Inflammatory macrophage (primary cell): ENCODE measurements at regions not wholly inside any gene's neighbourhood (a gene's known extent, or its start where the extent isn't known, plus 50 kb on each side); places are given as distances from the start of the nearest gene placed in this dataset.

Experiments used
- DNase-seq, 2 donors: peaks; one replicate each; pipeline ENCODE4 v3.0.0-alpha.2; 2020 to 2022

DNA sequence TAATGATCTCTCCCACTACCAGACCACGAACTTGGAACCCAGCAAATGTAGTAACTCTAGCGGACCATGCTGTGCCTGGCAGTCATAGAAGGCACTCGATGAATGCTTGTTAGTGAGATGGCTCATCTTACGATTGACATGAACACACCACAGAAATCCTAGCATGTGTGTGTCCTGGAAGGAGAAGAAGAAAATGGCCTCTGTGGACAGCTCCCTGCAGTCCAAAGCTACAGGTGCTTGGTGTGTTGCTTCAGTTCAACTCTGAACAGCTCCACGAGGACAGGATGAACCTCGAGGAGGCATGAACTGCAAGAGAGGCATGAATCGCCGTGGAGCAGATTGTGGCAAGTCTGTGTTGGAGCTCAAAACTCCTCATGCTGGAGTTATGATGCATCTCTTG lies 93.5 kb downstream of the KLF6 start:
- no peak for DNase-seq

DNA sequence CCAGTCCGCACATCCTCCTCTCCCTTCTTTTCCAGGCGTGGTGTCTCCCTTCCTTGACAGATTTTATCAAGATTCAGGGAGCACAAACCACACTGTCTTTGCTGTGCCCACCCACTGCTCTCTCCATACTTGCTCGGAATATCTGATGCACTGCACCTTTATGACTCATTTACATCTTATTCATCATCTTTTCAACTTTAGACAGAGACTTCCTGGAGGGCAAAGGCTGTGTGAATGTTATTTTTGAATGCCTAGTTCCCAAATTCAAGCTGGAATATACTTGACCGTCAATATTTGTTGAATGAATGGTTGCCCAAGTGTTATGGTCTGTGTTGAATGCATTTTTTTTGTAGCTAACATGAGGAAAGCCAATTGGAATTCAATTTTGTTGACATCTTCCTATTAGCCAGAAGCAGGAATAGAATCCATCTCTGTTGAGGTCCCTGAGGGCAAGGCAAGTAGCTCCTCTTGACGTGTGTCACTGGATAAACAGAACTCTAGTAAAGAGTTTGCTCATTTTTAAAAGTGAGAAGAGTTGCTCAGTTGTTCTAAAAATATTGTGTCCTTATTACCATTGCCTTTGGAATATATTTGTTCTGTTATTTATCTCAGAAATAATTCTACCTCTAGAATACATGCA lies 95.0 kb downstream of the KLF6 start:
- DNase-seq: no peak

DNA sequence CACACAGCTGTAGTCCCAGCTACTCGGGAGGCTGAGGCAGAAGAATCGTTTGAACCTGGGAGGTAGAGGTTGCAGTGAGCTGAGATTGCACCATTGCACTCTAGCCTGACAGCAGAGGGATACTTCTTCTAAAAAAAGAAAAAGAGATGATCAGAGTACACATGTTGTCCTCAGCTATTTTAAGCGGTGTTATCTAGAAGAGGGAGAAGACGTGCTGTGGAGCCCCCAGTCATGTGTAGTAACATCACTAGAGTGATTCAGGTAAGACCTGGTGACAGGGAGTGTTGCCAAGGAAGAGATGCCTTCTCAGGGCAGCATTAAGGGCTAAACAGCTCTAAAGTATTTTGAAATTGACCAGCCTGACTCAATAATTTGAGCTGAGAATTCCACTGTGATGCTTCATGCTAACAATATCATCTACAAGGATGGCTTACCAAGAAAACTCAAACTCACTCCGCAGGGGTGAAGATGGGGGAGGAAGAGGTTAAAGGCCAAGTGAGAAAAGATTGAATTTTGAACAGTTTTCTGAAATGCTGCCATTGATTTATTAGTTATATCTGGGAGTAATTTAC lies 97.4 kb downstream of the KLF6 start:
- DNase-seq: no peak

DNA sequence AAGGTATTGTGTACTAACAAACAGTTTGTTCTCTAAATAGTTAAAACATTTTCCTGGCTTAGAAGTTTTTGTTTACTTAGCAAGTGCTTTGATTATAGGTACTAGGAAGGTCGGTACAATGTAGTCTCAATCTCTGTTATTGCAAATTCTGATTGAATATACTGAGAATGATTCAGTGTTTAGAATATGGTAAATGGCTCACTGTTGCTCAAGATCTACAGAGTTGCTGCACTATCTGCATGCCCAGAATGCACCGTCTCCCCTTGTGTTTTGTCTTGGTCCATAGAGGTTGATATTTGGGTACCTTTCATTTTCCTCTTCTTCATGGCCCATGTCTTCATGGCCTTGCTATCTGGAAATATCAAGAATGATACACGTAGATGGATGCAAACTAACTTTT lies 99.6 kb downstream of the KLF6 start:
- DNase-seq: no peak

DNA sequence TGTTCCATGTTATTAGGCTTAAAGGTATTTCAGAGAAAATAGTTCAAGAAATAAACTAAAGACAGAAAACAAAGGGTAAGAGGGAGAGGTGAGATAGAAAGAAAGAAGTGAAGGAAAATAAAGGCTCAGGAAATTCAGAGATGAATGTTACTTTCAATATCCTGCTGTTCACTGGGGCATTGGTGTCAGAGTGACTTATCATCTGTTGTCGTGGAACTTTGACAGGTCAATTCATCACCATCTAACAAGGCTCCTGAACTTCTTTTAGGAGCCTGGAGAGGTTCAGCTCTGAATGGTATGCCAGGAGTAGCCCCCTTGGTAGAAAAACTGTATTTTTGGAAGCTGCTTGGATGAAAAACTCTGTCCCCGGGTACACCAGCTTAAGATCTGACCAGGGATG lies 100.1 kb downstream of the KLF6 start:
- DNase-seq: no peak

DNA sequence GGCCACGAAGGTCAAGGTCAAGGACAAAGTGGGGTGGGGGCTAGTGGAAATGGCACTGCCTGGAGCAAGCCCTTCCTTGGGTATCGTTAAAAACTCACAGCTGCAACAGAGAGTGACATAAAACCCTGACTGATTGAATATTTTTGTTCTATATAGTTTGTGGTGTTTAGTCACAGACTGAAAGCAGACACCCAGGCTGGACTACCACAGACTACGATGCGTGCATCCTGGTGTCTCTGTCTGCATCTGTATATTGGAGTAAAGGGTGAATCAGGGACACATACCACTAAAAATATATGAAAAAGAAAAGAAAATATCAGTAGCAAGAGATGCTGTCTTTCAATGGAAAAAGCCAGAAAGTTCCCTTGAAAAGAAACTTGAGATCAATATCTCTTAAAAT lies 101.4 kb downstream of the KLF6 start:
- DNase-seq: no peak

DNA sequence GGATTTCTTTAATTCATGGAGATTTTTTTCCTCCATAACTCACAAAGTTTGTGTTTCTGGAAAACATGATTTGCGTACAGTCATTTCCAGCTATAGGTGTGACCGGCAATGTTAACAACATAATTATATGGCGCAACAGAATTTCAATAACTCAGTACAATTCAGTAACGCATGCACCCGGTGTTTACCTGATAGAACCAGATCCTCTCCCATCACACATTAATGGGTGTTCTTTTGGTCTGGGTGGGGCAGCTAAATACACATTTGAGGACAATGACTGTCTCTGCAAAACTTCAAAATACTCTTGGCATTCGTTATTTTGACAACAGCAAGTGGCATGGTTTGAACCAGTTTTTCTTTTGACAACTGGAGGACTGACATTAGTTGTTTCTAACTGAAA lies 102.3 kb downstream of the KLF6 start:
- no peak for DNase-seq

DNA sequence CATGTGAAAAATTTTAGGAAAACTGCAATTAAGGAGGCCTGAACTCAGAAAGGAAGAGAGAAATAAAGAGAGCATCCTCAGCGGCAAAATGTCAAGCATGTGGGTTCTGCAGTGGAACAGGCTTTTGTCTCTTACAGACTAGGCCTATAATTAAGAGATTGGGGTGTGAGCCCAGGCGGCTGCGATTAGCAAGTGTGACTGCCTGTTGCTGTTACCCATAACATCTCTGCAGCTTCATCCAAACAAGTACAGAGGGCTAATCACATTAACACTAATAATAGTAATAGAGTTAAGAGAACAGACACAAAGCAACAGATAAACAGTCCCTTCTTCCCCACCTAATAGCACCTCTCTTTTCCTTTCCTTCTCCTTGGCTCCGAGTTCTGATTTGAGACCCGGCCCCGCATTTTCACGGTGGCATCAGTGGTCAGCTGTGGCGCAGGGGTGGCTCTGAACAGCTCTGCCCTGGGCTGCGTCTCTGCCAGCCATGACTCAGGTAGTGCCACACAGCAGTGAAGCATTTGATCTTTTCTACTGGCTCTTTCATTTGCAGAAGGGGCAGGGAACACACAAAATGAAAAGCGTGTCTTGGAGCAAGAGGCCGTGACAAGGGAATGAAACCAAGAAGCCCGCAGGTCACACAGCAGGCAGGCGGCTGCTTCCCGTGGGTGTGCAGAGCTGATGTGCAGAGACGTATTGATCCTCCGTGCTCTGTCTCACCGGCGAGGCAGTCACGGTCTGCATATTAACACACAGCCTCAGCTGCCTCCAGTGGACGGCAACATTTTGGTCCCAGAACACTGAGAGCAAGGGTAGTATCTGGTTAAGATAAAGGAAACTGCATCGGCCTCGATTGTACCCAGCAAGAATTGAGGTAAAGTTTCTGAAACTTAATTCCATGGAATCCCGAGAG lies 103.1 kb downstream of the KLF6 start:
- DNase-seq: no peak

DNA sequence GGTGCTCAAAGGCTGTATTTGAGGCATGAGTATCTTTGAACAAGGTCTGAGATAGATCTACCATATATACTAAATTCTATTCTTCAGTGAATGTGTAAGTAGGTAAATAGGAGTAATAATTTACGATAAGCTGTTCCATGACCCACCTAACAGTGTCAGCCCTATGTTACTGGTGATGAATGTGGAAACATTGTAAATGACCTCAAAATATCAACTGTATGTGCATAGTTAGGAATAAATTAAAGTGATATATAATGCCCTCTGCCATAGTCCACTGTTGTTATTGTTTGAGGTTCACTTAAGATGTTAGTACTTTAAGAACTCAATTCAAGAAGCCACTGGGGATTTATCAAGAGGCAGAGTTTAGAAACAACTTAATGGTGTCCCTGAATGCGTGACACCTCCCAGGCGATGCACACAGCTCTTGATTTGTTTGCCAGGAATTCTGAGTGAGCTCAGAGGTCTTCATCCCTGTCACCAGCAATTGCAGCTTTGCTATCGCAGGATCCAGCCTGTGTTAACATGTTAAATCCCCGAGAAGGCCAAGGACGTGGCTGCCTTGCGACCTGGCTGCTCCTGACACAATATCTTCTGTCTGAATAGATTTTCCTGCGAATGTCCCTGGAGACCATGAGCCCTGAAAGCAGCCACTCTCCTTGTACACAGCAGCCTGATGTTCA lies 104.9 kb downstream of the KLF6 start:
- no peak for DNase-seq

DNA sequence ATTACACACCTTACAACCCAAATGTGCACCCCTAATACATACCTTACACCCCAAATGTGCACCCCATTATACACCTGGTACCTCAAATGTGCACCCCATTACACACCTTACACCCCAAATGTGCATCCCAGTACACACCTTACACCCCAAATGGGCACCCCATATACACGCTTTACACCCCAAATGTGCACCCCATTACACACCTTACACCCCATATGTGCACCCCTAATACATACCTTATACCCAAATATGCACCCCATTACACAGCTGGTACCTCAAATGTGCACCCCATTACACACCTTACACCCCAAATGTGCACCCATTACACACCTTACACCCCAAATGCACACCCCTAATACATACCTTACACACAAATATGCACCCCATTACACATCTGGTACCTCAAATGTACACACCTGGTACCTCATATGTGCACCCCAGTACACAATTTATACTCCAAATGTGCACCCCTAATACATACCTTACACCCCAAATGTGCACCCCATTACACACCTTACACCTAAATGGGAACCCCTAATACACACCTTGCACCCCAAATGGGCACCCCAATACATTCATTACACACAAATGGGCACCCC lies 106.3 kb downstream of the KLF6 start:
- DNase-seq: no peak

DNA sequence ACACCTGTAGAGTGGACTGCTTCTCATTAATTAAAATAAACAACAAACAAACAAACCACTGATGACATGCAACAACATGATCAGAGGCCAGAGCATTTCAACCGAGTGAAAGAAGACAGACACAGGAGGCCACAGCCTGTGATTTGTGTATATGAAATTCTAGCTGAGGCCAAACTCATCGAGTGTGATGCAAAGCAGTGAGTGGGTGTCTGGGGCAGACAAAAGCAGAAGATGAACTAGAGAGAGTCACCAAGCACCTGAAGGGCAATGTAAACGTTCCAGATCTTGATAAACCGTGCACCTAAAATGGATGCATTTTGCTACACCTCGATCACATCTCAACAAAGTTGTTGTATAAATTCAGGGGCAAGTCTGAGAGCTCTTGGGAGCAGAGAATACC lies 108.4 kb downstream of the KLF6 start:
- DNase-seq: peak; percentile 51 to 72

DNA sequence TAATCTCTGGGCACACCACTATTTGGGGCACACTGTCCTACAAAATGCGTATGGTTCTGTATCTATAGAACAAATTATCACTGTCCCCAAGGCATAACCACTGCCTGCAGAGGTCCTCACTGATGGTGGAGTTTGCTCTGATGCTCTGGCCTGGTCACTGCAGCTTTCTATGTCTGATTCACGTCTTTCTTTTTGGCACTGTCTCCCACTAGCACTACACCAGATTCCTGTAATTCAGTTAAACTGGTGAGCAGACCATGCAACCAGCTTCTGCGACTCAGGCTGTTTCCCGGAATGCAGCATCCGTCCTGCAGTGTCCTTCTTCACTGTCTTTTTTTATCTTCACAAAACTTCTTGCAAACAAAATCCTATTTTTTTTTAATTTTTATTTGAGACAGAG lies 112.8 kb downstream of the KLF6 start:
- no peak for DNase-seq

DNA sequence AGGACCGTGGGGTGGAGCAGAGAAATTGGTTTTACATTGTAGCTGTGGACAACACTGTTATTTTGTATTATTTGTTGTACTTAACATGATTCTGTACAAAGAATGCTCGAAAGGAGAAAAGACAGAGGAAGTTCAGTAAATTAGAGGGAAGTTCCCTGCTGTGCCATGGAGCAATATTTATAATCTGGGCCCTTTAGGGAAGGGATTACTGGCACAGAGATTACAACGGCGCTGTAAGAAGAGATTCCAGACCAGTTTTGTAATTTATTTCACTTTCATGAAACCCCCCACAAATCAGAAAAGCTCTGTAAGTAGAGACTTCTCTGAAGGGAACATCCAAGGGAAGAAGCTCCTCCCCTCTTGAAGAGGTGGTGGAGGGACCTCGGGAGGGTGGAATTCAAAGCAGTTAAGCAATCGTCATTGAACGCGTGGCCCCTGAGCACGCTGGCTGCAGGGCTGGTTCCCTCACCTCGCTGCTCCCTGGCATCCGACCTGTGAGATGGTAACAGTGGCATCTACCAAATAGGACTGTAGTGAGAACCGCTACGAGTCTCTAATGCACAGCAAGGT lies 113.5 kb downstream of the KLF6 start:
- DNase-seq: peak; percentile 46 to 66

DNA sequence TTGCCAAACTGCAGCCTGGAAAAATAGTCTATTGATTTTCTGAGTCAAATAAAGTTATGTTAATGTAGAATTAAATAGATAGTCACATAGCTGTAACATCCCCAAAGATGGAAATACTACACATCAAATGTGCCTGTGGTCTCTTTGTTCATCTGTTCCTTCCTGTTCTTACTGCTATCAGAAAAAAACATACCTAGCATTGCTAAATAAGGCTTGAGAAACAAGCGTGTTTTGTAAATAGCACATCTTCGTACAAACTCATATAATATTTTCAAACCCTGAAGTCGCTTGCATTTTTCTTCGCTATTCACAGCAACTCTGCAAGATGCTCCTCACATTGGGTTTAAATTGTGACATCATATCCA lies 116.1 kb downstream of the KLF6 start:
- peak in 1 of 2 donors; percentile 6 for DNase-seq

DNA sequence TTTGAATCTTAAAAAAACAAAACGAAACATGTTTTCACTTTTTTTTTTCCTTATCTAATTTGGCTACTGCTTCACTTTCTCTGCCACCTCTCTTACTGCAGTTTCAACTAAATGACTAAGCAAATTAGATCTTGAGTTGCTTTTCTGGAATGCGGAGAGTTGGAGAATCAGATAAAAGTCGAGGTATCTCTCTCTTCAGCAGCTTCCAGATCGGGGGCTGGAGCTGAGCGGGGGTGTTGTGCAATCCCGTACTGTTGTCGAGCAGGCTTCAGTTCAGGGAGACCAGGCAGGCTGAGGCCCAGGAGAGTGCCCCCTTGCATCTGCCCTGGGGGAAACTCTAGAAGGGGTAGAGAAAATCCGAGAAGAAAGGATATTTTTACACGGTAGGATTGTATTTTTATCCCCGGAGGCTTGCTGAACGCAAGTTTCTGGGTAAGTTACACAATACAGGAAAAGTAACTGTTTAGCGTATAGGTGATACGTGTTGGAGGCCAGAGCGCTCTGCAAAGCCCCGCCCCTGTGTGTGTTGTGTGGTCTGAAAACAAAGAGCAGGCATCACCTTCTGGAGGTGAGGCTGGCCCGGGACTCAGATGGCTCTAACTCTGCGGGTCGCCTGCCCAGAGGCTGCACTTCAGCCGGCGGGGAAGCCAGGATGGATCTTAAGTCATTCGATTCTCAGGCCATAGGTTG lies 116.6 kb downstream of the KLF6 start:
- DNase-seq: no peak

DNA sequence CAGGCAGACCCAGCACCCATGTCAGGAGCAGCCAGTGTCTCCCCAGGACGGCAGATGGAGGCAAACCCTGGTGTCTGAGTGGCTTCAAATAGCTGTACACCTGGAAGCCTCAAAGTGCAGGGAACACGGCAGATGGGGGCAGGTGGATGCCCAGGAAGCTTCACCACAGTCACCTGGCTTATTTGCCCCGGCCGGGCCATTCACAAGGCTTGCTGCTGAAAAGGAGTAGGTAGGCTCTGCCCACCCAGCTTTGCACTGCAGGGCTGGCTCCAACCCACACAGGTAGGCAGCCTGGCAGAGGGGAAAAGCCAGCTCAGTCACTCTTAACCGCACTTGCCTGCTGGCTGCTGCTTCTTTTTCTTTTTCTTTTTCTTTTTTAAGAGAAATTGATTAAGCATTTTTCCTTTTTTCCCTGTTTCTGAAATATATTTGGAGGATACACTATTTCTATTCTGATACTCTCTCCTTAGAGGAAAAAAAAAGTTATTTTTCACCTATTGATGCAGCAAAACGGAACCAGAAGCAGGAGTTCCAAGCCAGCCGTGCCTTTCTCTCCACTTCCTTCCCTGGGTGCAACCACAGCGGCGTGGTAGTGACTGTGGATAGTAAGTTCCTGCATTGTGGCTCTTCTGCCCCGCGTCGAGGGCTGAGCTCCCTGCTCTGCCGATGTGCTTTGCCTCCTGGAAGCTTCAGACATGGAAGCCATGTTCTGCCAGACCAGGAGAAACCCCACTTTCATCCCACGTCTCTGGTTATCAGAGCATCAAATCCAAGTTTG lies 118.3 kb downstream of the KLF6 start:
- DNase-seq: peak; percentile 51 to 66

DNA sequence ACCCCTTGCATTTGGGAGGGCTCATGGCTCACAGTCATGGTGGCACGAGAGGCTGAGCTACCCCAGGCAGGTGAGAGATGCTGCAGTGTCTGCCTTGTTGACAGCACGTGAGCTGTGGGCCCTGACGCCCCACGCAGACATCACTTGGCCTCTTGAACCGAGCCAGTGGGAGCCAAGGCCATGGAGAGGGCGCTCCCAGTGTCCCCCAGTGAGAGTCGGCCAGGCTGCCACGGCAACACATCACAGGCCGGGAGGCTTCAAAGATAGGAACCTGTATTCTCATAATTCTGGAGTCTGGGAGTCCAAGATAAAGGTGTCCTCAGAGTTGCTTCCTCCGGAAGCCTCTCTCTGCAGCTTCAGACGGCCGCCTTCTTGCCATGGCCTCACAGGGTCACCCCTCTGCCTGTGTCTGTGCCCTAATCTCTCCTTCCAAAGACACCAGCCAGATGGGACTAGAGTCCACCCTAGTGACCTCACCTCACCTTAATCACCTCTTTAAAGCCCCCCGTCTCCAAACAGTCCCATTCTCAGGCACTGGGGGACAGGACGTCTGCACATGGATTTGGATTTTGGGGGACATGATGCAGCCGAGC lies 119.6 kb downstream of the KLF6 start:
- DNase-seq: no peak

DNA sequence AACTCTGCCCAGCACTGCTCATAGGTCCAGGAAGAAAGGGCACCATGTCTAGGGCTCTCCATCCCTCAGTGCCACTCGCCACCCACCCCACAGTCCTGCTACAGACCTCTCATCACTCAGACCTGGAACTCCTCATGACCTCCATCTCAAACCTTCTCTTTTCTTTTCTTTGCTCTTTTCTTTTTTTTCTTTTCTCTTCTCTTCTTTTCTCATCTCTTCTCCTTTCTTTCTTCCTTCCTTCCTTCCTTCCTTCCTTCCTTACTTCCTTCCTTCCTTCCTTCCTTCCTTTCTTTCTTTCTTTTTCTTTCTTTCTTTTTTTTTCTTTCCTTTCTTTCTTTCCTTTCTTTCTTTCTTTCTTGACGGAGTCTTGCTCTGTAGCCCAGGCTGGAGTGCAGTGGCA lies 122.2 kb downstream of the KLF6 start:
- DNase-seq: no peak

DNA sequence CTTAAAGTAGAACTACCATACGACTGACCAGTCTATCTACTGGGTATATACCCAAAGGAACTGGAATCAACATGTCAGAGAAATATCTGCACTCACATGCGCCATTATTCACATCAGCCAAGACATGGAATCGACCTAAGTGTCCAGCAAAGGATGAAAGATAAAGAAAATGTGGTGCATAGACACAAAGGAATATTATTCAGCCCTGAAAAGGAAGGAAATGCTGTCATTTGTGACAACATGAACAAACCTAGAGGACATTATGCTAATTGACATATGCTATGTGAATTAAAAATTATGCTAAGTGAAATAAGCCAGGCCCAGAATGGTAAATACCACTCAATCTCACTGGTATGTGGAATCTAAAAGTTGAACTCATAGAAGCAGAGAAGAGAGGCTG lies 123.7 kb downstream of the KLF6 start:
- DNase-seq: no peak

DNA sequence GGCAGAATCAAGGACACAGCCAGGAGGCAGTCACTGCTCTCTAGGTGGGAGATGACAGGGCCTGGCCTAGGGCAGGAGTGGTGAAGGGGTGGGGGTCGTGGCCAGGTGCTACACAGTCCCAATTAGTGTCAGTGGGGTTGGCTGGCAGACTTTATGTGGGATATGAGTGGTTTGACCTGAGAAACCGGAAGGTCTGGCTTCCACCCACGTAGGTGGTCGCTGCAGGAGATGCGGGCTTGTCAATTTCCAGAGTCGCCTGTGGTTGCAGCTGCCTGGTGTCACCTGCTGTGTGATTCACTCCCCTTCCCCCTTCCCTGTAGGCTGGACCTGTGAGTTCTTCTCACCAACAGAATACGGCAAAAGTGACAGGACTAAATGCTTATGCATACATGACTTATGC lies 124.3 kb downstream of the KLF6 start:
- DNase-seq: no peak
